Liver (tissue), 8 donors: ENCODE measurements at regions not wholly inside any gene's neighbourhood (a gene's known extent, or its start where the extent isn't known, plus 50 kb on each side); places are given as distances from the start of the nearest gene placed in this dataset.

Source experiments
- DNase-seq: peaks from one replicate; pipeline ENCODE4 v3.0.0-alpha.2; 2017; ENCODE audit warnings: low spot score
- H3K27ac ChIP-seq, 2 donors: one replicate each; pipeline ENCODE4 v1.7.0; 2013; ENCODE audit warnings: inconsistent platforms in 2 of 2, low read length in 2 of 2, control low read depth in 1 of 2, low read depth in 1 of 2, mild to moderate bottlenecking in 1 of 2
- H3K27me3 ChIP-seq, 4 donors: one replicate each; pipeline versions ENCODE4 v1.6.1 to v1.7.0; 2013; ENCODE audit warnings: low read length in 3 of 4, inconsistent platforms in 1 of 4, mild to moderate bottlenecking in 1 of 4, moderate library complexity in 1 of 4; ENCODE audit not compliant: control insufficient read depth in 4 of 4, insufficient read depth in 4 of 4
- H3K36me3 ChIP-seq, 4 donors: one replicate each; pipeline versions ENCODE4 v1.6.1 to v1.7.0; 2013; ENCODE audit warnings: low read length in 3 of 4, mild to moderate bottlenecking in 3 of 4, low read depth in 1 of 4, moderate library complexity in 1 of 4; ENCODE audit not compliant: control insufficient read depth in 4 of 4, insufficient read depth in 3 of 4
- H3K4me1 ChIP-seq, 4 donors: one replicate each; pipeline versions ENCODE4 v1.6.1 to v1.7.0; 2013; ENCODE audit warnings: low read length in 3 of 4, mild to moderate bottlenecking in 3 of 4, moderate library complexity in 1 of 4; ENCODE audit not compliant: control insufficient read depth in 4 of 4, insufficient read depth in 4 of 4
- H3K4me3 ChIP-seq, 3 donors: one replicate each; pipeline versions ENCODE4 v1.6.1 to v1.7.0; 2013; ENCODE audit warnings: low read length in 3 of 3, control low read depth in 1 of 3, low read depth in 1 of 3, mild to moderate bottlenecking in 1 of 3
- H3K9ac ChIP-seq, 2 donors: one replicate each; pipeline ENCODE4 v1.7.0; 2013; ENCODE audit warnings: low read length in 2 of 2, mild to moderate bottlenecking in 2 of 2, moderate library complexity in 2 of 2, control low read depth in 1 of 2, low read depth in 1 of 2
- H3K9me3 ChIP-seq, 4 donors: one replicate each; pipeline versions ENCODE4 v1.6.1 to v1.7.0; 2013; ENCODE audit warnings: low read length in 3 of 4; ENCODE audit not compliant: control insufficient read depth in 4 of 4
- ATF3 ChIP-seq: IDR thresholded peaks from 2 replicates; pipeline ENCODE4 v1.6.1; 2016; ENCODE audit warnings: antibody characterized with exemption
- FOXA1 ChIP-seq: IDR thresholded peaks from 2 replicates; pipeline ENCODE4 v1.6.1; 2016; ENCODE audit warnings: antibody characterized with exemption
- FOXA2 ChIP-seq: IDR thresholded peaks from 2 replicates; pipeline ENCODE4 v1.6.1; 2016; ENCODE audit warnings: antibody characterized with exemption
- GABPA ChIP-seq, 2 donors: IDR thresholded peaks in 1 of 2; conservative IDR thresholded peaks in 1 of 2; 2 replicates each; pipeline ENCODE4 v1.6.1; 2016; ENCODE audit warnings: antibody characterized with exemption in 2 of 2, mild to moderate bottlenecking in 1 of 2, moderate library complexity in 1 of 2
- HNF4A ChIP-seq, 2 donors: conservative IDR thresholded peaks; 2 replicates each; pipeline ENCODE4 v1.6.1; 2016; ENCODE audit warnings: antibody characterized with exemption in 2 of 2, mild to moderate bottlenecking in 2 of 2
- HNF4G ChIP-seq: IDR thresholded peaks from 2 replicates; pipeline ENCODE4 v1.6.1; 2016; ENCODE audit warnings: antibody characterized with exemption
- JUND ChIP-seq, 2 donors: IDR thresholded peaks; 2 replicates each; pipeline ENCODE4 v1.6.1; 2016; ENCODE audit warnings: antibody characterized with exemption in 2 of 2
- MAX ChIP-seq: IDR thresholded peaks from 2 replicates; pipeline ENCODE4 v1.6.1; 2016; ENCODE audit warnings: antibody characterized with exemption
- NR2F2 ChIP-seq: IDR thresholded peaks from 2 replicates; pipeline ENCODE4 v1.6.1; 2016; ENCODE audit warnings: antibody characterized with exemption
- RAD21 ChIP-seq, 2 donors: IDR thresholded peaks; 2 replicates each; pipeline ENCODE4 v1.6.1; 2016; ENCODE audit warnings: antibody characterized with exemption in 2 of 2, mild to moderate bottlenecking in 2 of 2
- REST ChIP-seq: IDR thresholded peaks from 2 replicates; pipeline ENCODE4 v1.6.1; 2016; ENCODE audit warnings: antibody characterized with exemption, mild to moderate bottlenecking
- RXRA ChIP-seq, 2 donors: IDR thresholded peaks; 2 replicates each; pipeline ENCODE4 v1.6.1; 2017 to 2018; ENCODE audit warnings: antibody characterized with exemption in 2 of 2, mild to moderate bottlenecking in 1 of 2
- SP1 ChIP-seq: IDR thresholded peaks from 2 replicates; pipeline ENCODE4 v1.6.1; 2018; ENCODE audit warnings: antibody characterized with exemption, mild to moderate bottlenecking
- YY1 ChIP-seq: IDR thresholded peaks from 2 replicates; pipeline ENCODE4 v1.6.1; 2016; ENCODE audit warnings: antibody characterized with exemption, mild to moderate bottlenecking
- WGBS: extraction: QIAGEN DNeasy Blood & Tissue Kit; methylation state at CpG from one replicate; pipeline ENCODE4 v1.1.7; 2013; 5-methylcytosine and 5-hydroxymethylcytosine counted together
- TF ChIP-seq, protein P1 (sequence below): IDR thresholded peaks from 2 replicates; pipeline ENCODE4 v1.6.1; 2016; ENCODE audit warnings: antibody characterized with exemption
- TF ChIP-seq, protein P2 (sequence below): fragments of 150-350 bp; IDR thresholded peaks from 2 replicates; pipeline ENCODE4 v1.5.1; 2017; ENCODE audit warnings: improper control_type of control experiment, low read depth, low read length; ENCODE audit not compliant: missing input control
- donor health status: healthy.
- donor health status: healthy.
- donor health status: healthy.
- donor health status: healthy.
- donor health status: healthy.

DNA sequence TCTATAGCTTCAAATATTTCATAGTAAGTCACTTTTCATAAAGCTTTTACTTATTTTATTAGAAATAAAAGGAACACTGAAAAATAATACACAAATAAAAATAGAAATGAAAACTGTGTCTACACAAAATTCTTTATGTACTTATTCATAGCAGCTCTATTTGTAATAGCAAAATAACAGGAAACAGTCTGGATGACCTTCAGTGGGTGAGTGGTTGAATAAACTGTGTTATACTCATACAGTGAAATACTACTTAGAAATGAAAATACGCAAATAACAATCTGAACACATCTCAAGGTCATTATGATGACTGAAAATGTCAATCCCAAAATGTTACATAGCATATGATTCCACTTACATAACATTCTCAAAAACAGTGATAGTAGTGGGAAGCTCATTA is 138.7 kb upstream of the PCLO start:
- WGBS: 61% methylated on average over 1 of the region's 1 CpG
- TF ChIP-seq YY1 (no peak), HNF4A (conservative IDR thresholded peaks at IDR 0.05) (no peak), JUND (IDR thresholded peaks at IDR 0.05) (no peak), MAX (no peak), RAD21 (IDR thresholded peaks at IDR 0.05) (no peak), HNF4G (no peak), REST (no peak), FOXA1 (no peak), SP1 (no peak), FOXA2 (no peak), ATF3 (no peak), RXRA (IDR thresholded peaks at IDR 0.05) (no peak), GABPA (IDR thresholded peaks at IDR 0.05 in 1 of 2, conservative IDR thresholded peaks at IDR 0.05 in 1 of 2) (no peak), NR2F2 (no peak)
- TF ChIP-seq, protein P1, sequence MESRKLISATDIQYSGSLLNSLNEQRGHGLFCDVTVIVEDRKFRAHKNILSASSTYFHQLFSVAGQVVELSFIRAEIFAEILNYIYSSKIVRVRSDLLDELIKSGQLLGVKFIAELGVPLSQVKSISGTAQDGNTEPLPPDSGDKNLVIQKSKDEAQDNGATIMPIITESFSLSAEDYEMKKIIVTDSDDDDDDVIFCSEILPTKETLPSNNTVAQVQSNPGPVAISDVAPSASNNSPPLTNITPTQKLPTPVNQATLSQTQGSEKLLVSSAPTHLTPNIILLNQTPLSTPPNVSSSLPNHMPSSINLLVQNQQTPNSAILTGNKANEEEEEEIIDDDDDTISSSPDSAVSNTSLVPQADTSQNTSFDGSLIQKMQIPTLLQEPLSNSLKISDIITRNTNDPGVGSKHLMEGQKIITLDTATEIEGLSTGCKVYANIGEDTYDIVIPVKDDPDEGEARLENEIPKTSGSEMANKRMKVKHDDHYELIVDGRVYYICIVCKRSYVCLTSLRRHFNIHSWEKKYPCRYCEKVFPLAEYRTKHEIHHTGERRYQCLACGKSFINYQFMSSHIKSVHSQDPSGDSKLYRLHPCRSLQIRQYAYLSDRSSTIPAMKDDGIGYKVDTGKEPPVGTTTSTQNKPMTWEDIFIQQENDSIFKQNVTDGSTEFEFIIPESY: no peak
- TF ChIP-seq, protein P2, sequence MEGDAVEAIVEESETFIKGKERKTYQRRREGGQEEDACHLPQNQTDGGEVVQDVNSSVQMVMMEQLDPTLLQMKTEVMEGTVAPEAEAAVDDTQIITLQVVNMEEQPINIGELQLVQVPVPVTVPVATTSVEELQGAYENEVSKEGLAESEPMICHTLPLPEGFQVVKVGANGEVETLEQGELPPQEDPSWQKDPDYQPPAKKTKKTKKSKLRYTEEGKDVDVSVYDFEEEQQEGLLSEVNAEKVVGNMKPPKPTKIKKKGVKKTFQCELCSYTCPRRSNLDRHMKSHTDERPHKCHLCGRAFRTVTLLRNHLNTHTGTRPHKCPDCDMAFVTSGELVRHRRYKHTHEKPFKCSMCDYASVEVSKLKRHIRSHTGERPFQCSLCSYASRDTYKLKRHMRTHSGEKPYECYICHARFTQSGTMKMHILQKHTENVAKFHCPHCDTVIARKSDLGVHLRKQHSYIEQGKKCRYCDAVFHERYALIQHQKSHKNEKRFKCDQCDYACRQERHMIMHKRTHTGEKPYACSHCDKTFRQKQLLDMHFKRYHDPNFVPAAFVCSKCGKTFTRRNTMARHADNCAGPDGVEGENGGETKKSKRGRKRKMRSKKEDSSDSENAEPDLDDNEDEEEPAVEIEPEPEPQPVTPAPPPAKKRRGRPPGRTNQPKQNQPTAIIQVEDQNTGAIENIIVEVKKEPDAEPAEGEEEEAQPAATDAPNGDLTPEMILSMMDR: no peak
- no peaks in the 10 kb centered on the region for H3K9me3 ChIP-seq
- no peak for DNase-seq
- H3K9ac ChIP-seq: no peak overlapping the region
- no peak overlapping the region for H3K27ac ChIP-seq
- H3K4me3 ChIP-seq: no peak overlapping the region
- H3K36me3 ChIP-seq: no peaks in the 10 kb centered on the region
- H3K27me3 ChIP-seq: no peaks in the 10 kb centered on the region
- H3K4me1 ChIP-seq: no peaks in the 10 kb centered on the region

- Histone ChIP-seq H3K4me1 (no peaks in the 10 kb centered on the region), H3K9ac (no peak overlapping the region), H3K4me3 (no peak overlapping the region), H3K27me3 (no peaks in the 10 kb centered on the region), H3K9me3 (no peaks in the 10 kb centered on the region), H3K27ac (no peak overlapping the region), H3K36me3 (no peaks in the 10 kb centered on the region)
- no peak for TF ChIP-seq MAX
- TF ChIP-seq JUND (IDR thresholded peaks at IDR 0.05): no peak
- TF ChIP-seq, protein P2: no peak
- no peak for TF ChIP-seq RAD21 (IDR thresholded peaks at IDR 0.05)
- TF ChIP-seq FOXA2: no peak
- TF ChIP-seq GABPA (IDR thresholded peaks at IDR 0.05 in 1 of 2, conservative IDR thresholded peaks at IDR 0.05 in 1 of 2): no peak
- no peak for TF ChIP-seq HNF4G
- no peak for TF ChIP-seq YY1
- TF ChIP-seq RXRA (IDR thresholded peaks at IDR 0.05): no peak
- no peak for TF ChIP-seq ATF3
- no peak for TF ChIP-seq HNF4A (conservative IDR thresholded peaks at IDR 0.05)
- no peak for TF ChIP-seq SP1
- no peak for TF ChIP-seq NR2F2
- no peak for DNase-seq
- 86% methylated on average over 4 of the region's 4 CpGs for WGBS
These were observed 127.5 kb upstream of the PCLO start for GRCh38 chr7:83290211-83290610.
